GM21723 (cell line): ENCODE measurements at regions not wholly inside any gene's neighbourhood (a gene's known extent, or its start where the extent isn't known, plus 50 kb on each side); places are given as distances from the start of the nearest gene placed in this dataset.
"Not testable (repeated sequence)": the region's sequence is repeated elsewhere in the genome, so short reads cannot be mapped to it uniquely, and the experiment has no call there.

ENCODE experiments used
- ATAC-seq: cut with Tn5 transposase; IDR thresholded peaks from one replicate; pipeline ENCODE4 v1.9.1; 2021; ENCODE audit warnings: mild to moderate bottlenecking, moderate library complexity; ENCODE audit not compliant: unreplicated experiment

- ATAC-seq = no peak
Observed at GRCh38 chr4:170464614-170465197, 374.9 kb upstream of the AADAT start.

GRCh38 chr4:170446782-170447181 is 357.0 kb upstream of the AADAT start:
- ATAC-seq = no peak

- not testable (repeated sequence) for ATAC-seq
Observed at GRCh38 chr4:170441146-170441545, 351.4 kb upstream of the AADAT start.

- no peak for ATAC-seq
Observed at GRCh38 chr4:170428929-170429328, 339.2 kb upstream of the AADAT start.

- ATAC-seq = no peak
Observed at GRCh38 chr4:170425521-170426143, 335.9 kb upstream of the AADAT start.

- ATAC-seq = no peak
Observed at GRCh38 chr4:170425040-170425439, 335.3 kb upstream of the AADAT start.

- ATAC-seq = no peak
Observed at GRCh38 chr4:170423137-170423536, 333.4 kb upstream of the AADAT start.

- ATAC-seq = peak; percentile 78
Observed at GRCh38 chr4:170420255-170420693, 330.5 kb upstream of the AADAT start.

GRCh38 chr4:170414961-170415360 is 325.2 kb upstream of the AADAT start:
- ATAC-seq = no peak

- no peak for ATAC-seq
Observed at GRCh38 chr4:170414360-170414759, 324.6 kb upstream of the AADAT start.

GRCh38 chr4:170413951-170414350 is 324.2 kb upstream of the AADAT start:
- ATAC-seq = no peak

- no peak for ATAC-seq
Observed at GRCh38 chr4:170400361-170400760, 310.6 kb upstream of the AADAT start.

GRCh38 chr4:170399581-170400293 is 310.0 kb upstream of the AADAT start:
- no peak for ATAC-seq

- ATAC-seq = no peak
Observed at GRCh38 chr4:170398218-170398617, 308.5 kb upstream of the AADAT start.

GRCh38 chr4:170395773-170396172 is 306.0 kb upstream of the AADAT start:
- no peak for ATAC-seq

GRCh38 chr4:170391066-170391740 is 301.4 kb upstream of the AADAT start:
- no peak for ATAC-seq

- ATAC-seq = no peak
Observed at GRCh38 chr4:170389411-170389810, 299.7 kb upstream of the AADAT start.

GRCh38 chr4:170388255-170388654 is 298.5 kb upstream of the AADAT start:
- no peak for ATAC-seq

- ATAC-seq = no peak
Observed at GRCh38 chr4:170386971-170387370, 297.2 kb upstream of the AADAT start.

GRCh38 chr4:170386511-170386910 is 296.8 kb upstream of the AADAT start:
- ATAC-seq = no peak

GRCh38 chr4:170374770-170375169 is 285.0 kb upstream of the AADAT start:
- peak; percentile 99 for ATAC-seq

GRCh38 chr4:170348945-170349344 is 259.2 kb upstream of the AADAT start:
- no peak for ATAC-seq
